ENCODE measurements at regions not wholly inside any gene's neighbourhood (a gene's known extent, or its start where the extent isn't known, plus 50 kb on each side); places are given as distances from the start of the nearest gene placed in this dataset.

DNA sequence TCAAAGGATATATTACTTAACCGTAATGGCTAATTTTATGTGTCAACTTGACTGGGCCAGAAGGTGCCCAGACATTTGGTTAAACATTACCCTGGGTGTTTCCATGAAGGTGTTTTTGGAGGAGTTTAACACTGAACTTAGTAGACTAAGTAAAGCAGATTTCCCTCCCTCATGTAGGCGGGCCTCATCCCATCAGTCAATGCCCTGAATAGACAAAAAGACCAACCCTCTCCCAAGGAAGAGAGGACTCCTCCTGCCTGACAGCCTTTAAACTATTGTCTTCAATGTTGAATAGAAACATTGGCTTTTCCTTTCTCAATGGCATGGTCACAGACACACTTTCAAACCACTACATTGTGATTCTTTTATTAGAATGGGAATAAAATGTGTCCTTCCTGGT is 121.9 kb downstream of the SETD4 start:
- DNase-seq (ENCODE audit: low read depth), result no peak

- peak; percentile 80 for DNase-seq (ENCODE audit: low read depth)
These were observed 126.9 kb downstream of the SETD4 start for GRCh38 chr21:35933466-35933865.

- DNase-seq (ENCODE audit: low read depth), result peak; percentile 50
These were observed 128.0 kb downstream of the SETD4 start for GRCh38 chr21:35932232-35932911.

- no peak for DNase-seq (ENCODE audit: low read depth)
These were observed 130.4 kb downstream of the SETD4 start for GRCh38 chr21:35929901-35930300.

DNA sequence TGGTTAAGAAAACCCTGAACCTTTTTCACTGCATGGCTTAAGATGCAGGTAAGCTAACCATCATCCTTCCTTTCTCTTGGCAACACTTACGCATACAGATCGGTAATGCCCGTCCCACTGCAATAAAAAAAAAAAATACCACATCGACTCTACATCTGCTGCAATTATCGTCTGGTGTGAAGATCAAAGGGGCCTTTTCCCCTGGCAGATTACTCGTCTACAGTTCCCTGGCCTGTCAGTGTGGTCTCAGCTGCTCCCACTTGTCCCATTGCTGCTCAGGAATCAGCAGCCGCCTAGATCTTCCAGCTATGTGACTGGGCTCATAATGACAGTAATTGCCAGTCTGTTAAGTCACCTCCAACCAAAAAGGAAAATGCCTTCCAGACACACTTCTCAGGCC is 133.1 kb downstream of the SETD4 start:
- no peak for DNase-seq (ENCODE audit: low read depth)

DNA sequence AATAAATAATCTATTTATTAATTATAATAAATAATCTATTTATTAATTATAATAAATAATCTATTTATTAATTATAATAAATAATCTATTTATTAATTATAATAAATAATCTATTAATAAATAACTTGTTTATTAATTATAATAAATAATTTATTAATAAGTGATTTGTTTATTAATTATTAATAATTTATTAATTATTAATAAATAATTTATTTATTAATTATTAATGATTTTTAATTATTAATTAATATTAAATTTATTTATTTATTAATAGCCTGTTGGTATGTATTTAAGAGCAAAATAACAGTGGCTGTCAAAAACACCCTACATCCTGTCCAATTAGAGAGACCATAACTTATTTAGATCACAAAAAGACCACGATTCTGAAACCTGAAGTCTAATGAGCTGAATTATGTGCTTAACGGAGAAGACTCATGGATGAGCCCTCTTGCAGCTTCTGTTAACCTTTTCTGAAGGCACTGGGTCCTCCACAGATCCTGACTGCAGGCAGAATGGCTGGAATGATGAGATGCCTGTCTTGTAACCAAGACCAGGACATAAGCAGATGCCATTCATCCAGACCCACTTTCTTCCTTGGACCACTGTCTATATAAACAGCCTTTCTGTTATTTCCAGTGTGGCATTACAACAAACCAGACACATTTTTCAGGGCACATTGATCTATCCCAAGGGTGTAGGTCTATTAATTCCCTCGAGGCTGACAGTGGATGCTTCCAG is 134.2 kb downstream of the SETD4 start:
- no peak for DNase-seq (ENCODE audit: low read depth)

- DNase-seq (ENCODE audit: low read depth), result no peak
These were observed 134.8 kb downstream of the SETD4 start for GRCh38 chr21:35925497-35925896.

DNA sequence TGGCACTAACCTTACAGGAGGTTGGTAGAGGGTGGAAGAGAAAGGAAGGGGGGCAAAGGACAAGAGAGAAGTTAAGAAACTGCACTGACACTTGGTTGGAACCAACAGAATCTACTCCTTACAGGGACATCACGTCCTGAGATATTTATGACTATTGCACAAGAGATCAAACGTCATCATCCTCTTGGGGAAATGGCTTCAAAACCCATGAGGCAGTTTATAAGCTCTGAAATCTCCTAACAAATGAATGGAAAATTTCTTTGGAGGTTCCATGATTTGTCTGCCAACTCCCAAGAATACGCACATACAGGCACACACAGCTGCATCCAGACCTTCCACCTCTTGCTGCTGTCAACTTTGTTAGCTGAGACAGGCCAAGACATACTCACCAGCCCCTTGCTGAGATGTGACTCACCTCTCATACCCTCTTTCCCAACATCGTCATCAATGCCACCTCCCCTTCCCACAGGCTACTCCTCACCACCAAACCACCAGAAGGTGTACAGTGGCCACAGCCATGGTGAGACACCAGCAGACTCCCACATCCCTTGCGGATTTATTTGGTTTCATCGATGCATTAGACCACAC is 135.5 kb downstream of the SETD4 start:
- peak; percentile 61 for DNase-seq (ENCODE audit: low read depth)

GRCh38 chr21:35923971-35924370 is 136.4 kb downstream of the SETD4 start:
- no peak for DNase-seq (ENCODE audit: low read depth)

GRCh38 chr21:35922618-35923017 is 137.7 kb downstream of the SETD4 start:
- no peak for DNase-seq (ENCODE audit: low read depth)

DNA sequence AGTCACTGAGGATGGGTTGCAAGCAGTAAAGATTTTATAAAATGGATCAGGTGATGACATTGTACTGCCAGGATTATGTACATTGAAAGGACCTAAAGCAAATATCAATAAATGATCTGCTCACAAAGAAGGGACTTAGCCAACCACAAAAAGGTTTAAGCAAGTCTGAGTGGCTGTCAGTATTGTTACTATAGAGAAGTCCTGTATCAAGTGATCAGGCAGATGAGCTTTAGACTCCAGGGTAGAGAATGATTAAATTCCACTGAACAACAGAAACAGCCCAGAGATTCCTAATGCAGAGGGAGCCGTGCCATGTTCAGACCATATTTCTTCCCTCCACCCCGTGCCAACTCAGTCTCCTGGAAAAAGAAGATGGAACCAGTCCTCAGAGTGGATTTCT is 138.9 kb downstream of the SETD4 start:
- no peak for DNase-seq (ENCODE audit: low read depth)

GRCh38 chr21:35920436-35920835 is 139.9 kb downstream of the SETD4 start:
- no peak for DNase-seq (ENCODE audit: low read depth)

DNA sequence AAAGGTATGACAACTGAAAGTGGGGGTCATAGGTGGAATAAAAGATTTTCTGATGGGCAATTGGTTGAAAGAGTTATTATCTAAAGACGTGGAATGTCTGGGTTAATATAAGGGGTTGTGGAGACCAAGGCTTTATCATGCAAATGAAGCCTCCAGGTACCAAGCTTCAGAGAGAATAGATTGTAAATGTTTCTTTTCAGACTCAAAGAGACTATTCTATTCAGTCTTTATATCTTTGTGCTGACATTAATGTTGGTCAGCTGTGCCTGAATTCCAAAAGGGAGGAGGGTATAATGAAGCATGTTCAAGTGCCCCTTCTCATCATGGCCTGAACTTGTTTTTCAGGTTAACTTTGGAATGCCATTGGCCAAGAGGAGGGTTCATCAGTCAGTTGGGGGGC is 145.3 kb downstream of the SETD4 start:
- no peak for DNase-seq (ENCODE audit: low read depth)

DNA sequence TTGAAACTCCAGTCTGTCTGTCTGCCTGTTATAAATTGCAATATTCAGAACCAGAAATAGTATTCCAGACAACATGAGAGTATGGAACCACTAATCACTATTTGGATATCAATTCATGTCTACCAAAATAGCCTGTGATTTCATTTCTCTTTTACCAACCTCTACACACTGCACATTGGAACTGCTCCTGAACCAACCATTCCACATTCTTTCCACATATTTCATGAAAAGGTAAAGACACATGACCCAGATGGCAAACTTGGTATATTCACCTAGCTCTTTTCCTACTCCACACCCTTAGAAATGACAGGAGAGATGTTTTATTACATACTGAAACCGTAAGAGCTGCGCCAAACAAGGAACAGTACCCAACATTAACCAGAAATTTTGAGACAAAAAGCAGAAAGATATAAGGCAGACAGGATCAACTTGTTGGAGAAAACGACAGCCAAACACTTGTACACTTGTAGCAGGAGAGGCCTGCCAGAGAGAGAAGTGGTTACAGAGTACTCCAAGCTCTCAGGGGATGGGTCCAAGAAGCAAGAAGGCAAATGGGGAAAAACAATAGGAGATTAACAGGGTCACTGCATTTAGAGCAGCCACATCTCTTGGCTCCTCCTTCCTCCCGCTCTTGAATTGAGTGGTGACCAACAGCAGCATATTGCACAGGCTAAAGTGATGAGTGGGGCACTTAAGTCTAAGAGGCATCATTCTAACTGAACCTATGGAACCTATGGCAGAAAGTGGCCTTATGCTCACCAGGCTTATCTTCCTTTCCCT is 148.7 kb downstream of the SETD4 start:
- DNase-seq (ENCODE audit: low read depth), result no peak

DNA sequence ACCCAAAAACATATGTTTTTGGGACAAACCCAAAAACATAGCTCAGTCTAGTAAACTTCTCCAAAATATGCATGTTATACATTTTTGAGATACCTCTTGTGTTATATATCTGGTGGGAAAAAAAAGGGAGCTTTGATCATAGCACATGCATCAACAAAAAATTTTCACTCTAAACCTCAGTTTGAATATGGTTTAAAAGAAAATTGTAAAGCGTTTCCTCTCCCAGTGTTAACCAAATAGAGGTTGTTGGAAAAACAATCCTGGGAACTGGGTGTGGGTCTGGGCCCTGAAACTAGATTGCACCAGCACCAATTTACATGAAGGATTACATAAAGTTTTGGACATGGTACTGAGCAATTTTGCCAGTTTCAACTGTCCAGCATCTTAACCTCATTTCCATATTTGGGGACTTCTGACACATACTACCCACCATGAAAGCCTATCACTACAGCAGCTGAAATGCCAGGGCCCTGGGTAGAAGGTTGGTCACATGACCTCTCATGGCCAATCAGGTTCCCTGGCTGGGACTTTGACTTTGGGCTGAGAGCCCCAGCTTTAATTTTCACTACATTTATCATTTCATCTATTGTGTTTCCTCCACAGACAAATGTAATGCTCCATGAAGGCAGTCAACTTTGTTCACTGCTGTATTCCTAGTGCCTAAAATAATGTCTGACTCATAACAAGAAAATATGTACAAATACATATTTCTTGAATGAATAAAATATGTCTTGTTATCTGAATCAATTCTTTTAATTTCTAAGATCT is 150.7 kb downstream of the SETD4 start:
- DNase-seq (ENCODE audit: low read depth), result no peak

DNA sequence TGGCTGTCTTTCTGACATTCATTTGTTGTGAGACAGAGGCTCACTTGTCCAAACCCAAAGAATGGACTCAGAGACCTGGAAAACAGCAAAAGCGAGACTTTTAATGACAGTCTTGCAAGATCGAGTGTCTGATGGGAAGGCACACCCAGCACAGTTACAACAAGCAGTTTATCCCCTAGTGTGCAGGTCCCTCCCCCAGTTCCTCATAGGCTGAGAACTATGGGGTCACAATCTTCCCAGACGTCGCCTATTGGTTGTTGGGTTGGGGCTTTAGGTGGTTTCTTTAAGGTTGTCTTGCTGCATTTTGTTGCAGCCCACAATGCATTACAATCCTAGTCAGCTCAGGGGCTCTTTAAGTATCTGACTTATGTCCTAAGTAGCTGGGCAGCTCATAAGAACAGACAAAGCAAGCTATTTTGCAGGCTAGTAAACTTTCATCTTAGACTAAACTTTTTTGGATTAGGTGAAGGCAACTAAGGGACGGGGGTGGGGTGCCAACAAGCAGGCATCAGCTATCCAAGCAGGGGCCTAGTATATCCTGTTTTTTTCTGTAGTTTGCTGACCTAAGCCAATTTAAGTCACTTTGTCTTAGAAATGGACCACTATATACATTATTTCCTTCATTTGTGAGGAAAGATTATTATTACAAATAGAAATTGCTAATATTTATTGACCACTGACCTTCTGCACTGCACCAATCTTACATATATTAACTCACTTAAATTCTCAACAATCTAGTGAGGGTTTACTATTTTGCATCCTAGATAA is 151.8 kb downstream of the SETD4 start:
- no peak for DNase-seq (ENCODE audit: low read depth)

DNA sequence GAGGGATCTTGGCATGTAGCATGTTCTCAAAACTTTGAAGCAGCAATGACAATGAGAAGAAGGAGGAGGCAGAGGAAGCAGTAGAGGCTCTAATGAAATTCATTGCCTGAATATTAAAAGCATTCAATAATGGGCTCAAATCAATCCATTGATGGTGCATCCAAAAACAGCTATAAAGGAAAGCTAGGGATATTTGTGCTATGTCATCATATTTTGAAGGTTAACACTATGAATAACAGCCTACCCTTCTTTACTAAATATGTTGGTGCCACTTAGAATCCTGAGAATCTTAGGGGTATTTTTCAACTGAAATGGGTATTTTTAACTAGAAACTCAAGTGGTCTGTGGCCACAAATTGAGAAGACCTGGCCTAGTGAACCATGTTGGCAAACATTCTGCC is 153.7 kb downstream of the SETD4 start:
- DNase-seq (ENCODE audit: low read depth), result no peak

DNA sequence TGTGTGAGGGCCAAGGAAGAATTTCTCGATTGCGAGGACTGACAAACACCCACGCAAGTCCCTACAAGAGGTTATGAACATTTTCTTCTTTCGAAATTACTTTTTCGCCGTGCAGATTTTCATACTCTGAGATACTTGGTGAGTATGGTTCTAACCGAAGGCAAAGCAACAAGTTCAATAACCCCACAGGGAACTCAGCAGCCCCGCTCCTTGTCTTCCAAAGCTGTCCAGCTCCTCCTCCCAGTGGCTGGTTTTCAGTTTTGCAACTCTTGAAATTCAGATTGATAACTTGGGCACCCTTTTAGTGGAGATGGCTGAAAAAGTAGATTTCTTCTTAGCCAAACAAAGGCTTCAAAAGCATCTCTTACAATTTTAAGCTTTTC is 154.4 kb downstream of the SETD4 start:
- no peak for DNase-seq (ENCODE audit: low read depth)

- DNase-seq (ENCODE audit: low read depth), result no peak
These were observed 155.0 kb downstream of the SETD4 start for GRCh38 chr21:35905096-35905962.

- no peak for DNase-seq (ENCODE audit: low read depth)
These were observed 159.8 kb downstream of the SETD4 start for GRCh38 chr21:35900539-35900938.
